ENCODE measurements at regions not wholly inside any gene's neighbourhood (a gene's known extent, or its start where the extent isn't known, plus 50 kb on each side); places are given as distances from the start of the nearest gene placed in this dataset.

DNA sequence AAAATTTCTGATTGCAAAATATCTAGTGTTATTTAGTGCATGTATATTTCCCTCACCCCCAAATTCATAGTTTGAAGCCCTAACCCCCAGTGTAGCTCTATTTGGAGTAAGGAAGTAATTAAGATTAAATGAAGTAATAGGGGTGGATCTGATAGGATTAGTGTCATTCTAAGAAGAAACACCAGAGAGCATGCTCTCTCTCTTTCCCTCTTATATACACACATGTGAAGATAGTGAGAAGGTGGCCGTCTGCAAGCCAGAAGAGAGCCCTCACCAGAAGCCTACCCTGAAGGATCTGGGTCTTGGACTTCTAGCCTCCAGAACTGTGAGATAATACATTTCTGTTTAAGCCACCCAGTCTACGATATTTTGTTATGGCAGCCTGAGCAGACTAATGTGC lies 120.3 kb downstream of the TMEM30B start:
- ATAC-seq (no peak), DNase-seq (ENCODE audit: low spot score) (no peak)
- Histone ChIP-seq H3K27ac (ENCODE audit: low read depth) (no peak overlapping the region), H2AFZ (0 out of 2 replicates have a peak overlapping the region, but pooled peaks have one; percentile 43), H3K27me3 (ENCODE audit: insufficient read depth) (no peaks in the 10 kb centered on the region), H3K4me2 (no peak overlapping the region), H3K36me3 (ENCODE audit: insufficient read depth) (no peaks in the 10 kb centered on the region), H3F3A (replicated peaks; ENCODE audit: low read depth) (no peaks in the 10 kb centered on the region), H3K4me1 (ENCODE audit: insufficient read depth) (no peaks in the 10 kb centered on the region), H3K79me2 (replicated peaks; ENCODE audit: insufficient read depth) (no peaks in the 10 kb centered on the region), H4K20me1 (replicated peaks; ENCODE audit: insufficient read depth) (no peaks in the 10 kb centered on the region), H3K9me2 (ENCODE audit: insufficient read depth) (no peaks in the 10 kb centered on the region), H3K4me3 (no peak overlapping the region)
- peaks cover 6% of the 10 kb centered on the region for H3K9me3 Mint-ChIP-seq
- H3K36me3 Mint-ChIP-seq (ENCODE audit: low read depth) = peaks cover 5% of the 10 kb centered on the region; the same call in 1 of the 3 replicates
- H3K27me3 Mint-ChIP-seq (ENCODE audit: insufficient read depth, low read depth, poor library complexity) = no peaks in the 10 kb centered on the region
- TF ChIP-seq NANOG (IDR thresholded peaks at IDR 0.05; ENCODE audit: borderline replicate concordance) = no peak
- TF ChIP-seq REST (IDR thresholded peaks at IDR 0.05; ENCODE audit: unreplicated experiment) = no peak
- no peak for TF ChIP-seq EZH2 (IDR thresholded peaks at IDR 0.05; ENCODE audit: low read depth, unreplicated experiment)
- TF ChIP-seq ZNF114 (CRISPR knock-in tag; IDR thresholded peaks at IDR 0.05) = no peak
- TF ChIP-seq ZNF331 (CRISPR knock-in tag; IDR thresholded peaks at IDR 0.05; ENCODE audit: low read depth) = no peak
- TF ChIP-seq STAT1 (IDR thresholded peaks at IDR 0.05; ENCODE audit: unreplicated experiment) = no peak
- TF ChIP-seq, protein P1, sequence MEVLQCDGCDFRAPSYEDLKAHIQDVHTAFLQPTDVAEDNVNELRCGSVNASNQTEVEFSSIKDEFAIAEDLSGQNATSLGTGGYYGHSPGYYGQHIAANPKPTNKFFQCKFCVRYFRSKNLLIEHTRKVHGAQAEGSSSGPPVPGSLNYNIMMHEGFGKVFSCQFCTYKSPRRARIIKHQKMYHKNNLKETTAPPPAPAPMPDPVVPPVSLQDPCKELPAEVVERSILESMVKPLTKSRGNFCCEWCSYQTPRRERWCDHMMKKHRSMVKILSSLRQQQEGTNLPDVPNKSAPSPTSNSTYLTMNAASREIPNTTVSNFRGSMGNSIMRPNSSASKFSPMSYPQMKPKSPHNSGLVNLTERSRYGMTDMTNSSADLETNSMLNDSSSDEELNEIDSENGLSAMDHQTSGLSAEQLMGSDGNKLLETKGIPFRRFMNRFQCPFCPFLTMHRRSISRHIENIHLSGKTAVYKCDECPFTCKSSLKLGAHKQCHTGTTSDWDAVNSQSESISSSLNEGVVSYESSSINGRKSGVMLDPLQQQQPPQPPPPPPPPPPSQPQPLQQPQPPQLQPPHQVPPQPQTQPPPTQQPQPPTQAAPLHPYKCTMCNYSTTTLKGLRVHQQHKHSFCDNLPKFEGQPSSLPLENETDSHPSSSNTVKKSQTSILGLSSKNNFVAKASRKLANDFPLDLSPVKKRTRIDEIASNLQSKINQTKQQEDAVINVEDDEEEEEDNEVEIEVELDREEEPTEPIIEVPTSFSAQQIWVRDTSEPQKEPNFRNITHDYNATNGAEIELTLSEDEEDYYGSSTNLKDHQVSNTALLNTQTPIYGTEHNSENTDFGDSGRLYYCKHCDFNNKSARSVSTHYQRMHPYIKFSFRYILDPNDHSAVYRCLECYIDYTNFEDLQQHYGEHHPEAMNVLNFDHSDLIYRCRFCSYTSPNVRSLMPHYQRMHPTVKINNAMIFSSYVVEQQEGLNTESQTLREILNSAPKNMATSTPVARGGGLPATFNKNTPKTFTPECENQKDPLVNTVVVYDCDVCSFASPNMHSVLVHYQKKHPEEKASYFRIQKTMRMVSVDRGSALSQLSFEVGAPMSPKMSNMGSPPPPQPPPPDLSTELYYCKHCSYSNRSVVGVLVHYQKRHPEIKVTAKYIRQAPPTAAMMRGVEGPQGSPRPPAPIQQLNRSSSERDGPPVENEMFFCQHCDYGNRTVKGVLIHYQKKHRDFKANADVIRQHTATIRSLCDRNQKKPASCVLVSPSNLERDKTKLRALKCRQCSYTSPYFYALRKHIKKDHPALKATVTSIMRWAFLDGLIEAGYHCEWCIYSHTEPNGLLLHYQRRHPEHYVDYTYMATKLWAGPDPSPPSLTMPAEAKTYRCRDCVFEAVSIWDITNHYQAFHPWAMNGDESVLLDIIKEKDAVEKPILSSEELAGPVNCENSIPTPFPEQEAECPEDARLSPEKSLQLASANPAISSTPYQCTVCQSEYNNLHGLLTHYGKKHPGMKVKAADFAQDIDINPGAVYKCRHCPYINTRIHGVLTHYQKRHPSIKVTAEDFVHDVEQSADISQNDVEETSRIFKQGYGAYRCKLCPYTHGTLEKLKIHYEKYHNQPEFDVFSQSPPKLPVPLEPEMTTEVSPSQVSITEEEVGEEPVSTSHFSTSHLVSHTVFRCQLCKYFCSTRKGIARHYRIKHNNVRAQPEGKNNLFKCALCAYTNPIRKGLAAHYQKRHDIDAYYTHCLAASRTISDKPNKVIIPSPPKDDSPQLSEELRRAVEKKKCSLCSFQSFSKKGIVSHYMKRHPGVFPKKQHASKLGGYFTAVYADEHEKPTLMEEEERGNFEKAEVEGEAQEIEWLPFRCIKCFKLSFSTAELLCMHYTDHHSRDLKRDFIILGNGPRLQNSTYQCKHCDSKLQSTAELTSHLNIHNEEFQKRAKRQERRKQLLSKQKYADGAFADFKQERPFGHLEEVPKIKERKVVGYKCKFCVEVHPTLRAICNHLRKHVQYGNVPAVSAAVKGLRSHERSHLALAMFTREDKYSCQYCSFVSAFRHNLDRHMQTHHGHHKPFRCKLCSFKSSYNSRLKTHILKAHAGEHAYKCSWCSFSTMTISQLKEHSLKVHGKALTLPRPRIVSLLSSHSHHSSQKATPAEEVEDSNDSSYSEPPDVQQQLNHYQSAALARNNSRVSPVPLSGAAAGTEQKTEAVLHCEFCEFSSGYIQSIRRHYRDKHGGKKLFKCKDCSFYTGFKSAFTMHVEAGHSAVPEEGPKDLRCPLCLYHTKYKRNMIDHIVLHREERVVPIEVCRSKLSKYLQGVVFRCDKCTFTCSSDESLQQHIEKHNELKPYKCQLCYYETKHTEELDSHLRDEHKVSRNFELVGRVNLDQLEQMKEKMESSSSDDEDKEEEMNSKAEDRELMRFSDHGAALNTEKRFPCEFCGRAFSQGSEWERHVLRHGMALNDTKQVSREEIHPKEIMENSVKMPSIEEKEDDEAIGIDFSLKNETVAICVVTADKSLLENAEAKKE (CRISPR knock-in tag; IDR thresholded peaks at IDR 0.05) = no peak
- TF ChIP-seq, protein P2, sequence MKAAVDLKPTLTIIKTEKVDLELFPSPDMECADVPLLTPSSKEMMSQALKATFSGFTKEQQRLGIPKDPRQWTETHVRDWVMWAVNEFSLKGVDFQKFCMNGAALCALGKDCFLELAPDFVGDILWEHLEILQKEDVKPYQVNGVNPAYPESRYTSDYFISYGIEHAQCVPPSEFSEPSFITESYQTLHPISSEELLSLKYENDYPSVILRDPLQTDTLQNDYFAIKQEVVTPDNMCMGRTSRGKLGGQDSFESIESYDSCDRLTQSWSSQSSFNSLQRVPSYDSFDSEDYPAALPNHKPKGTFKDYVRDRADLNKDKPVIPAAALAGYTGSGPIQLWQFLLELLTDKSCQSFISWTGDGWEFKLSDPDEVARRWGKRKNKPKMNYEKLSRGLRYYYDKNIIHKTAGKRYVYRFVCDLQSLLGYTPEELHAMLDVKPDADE (IDR thresholded peaks at IDR 0.05) = no peak
- no peak for TF ChIP-seq CTCF (conservative IDR thresholded peaks at IDR 0.05; ENCODE audit: low read depth in 2 of 2)
- H3K27ac Mint-ChIP-seq = no peak overlapping the region
- H3K4me1 Mint-ChIP-seq = peaks cover 2% of the 10 kb centered on the region; the same call in 1 of the 3 replicates
- no peak overlapping the region for H3K4me3 Mint-ChIP-seq

Measured in GM23338 (cell line).